H9 (cell line): ENCODE measurements at regions not wholly inside any gene's neighbourhood (a gene's known extent, or its start where the extent isn't known, plus 50 kb on each side); places are given as distances from the start of the nearest gene placed in this dataset.

Experiments used
- DNase-seq: peaks from one replicate; pipeline ENCODE4 v3.0.0-alpha.2; 2017
- H2AFZ ChIP-seq: one replicate; pipeline ENCODE4 v1.6.1; 2013; ENCODE audit warnings: mild to moderate bottlenecking, low read length, control low read depth, moderate library complexity
- H2AK5ac ChIP-seq: 2 replicates; pipeline ENCODE4 v1.6.1; 2013; ENCODE audit warnings: low read length, control low read depth, mixed read lengths; ENCODE audit not compliant: insufficient read length
- H2BK120ac ChIP-seq: one replicate; pipeline ENCODE4 v1.6.1; 2013; ENCODE audit warnings: low read depth, mild to moderate bottlenecking, low read length, control low read depth, inconsistent platforms; ENCODE audit not compliant: poor library complexity, severe bottlenecking
- H2BK12ac ChIP-seq: 2 replicates; pipeline ENCODE4 v1.6.1; 2013; ENCODE audit warnings: low read length, control low read depth, mixed read lengths, low read depth; ENCODE audit not compliant: insufficient read length
- H2BK15ac ChIP-seq: 2 replicates; pipeline ENCODE4 v1.6.1; 2013; ENCODE audit warnings: low read depth, low read length, control low read depth
- H2BK20ac ChIP-seq: one replicate; pipeline ENCODE4 v1.6.1; 2013; ENCODE audit warnings: low read depth, mild to moderate bottlenecking, low read length, control low read depth, inconsistent platforms; ENCODE audit not compliant: poor library complexity, severe bottlenecking
- H2BK5ac ChIP-seq: 2 replicates; pipeline ENCODE4 v1.6.1; 2013; ENCODE audit warnings: low read length, control low read depth, mixed read lengths; ENCODE audit not compliant: insufficient read length
- H3K14ac ChIP-seq: 2 replicates; pipeline ENCODE4 v1.6.1; 2013; ENCODE audit warnings: low read length, control low read depth; ENCODE audit not compliant: insufficient read depth
- H3K18ac ChIP-seq: 2 replicates; pipeline ENCODE4 v1.6.1; 2013; ENCODE audit warnings: low read depth, mild to moderate bottlenecking, mixed read lengths, low read length, control low read depth; ENCODE audit not compliant: insufficient read length
- H3K23ac ChIP-seq: 2 replicates; pipeline ENCODE4 v1.6.1; 2013; ENCODE audit warnings: low read length, control low read depth, mixed read lengths, low read depth; ENCODE audit not compliant: insufficient read length
- H3K23me2 ChIP-seq: 2 replicates; pipeline ENCODE4 v1.6.1; 2013; ENCODE audit warnings: low read depth, mild to moderate bottlenecking, mixed read lengths, low read length, control low read depth; ENCODE audit not compliant: insufficient read length, poor library complexity, severe bottlenecking
- H3K27ac ChIP-seq: 2 replicates; pipeline ENCODE4 v1.5.1; 2013; ENCODE audit warnings: low read length, control low read depth, mixed read lengths, low read depth; ENCODE audit not compliant: insufficient read length
- H3K27me3 ChIP-seq: 2 replicates; pipeline ENCODE4 v1.6.1; 2013; ENCODE audit warnings: low read length, control low read depth, inconsistent platforms; ENCODE audit not compliant: insufficient read depth
- H3K4ac ChIP-seq: 2 replicates; pipeline ENCODE4 v1.6.1; 2013; ENCODE audit warnings: low read depth, mild to moderate bottlenecking, control low read depth, inconsistent platforms, low read length, moderate library complexity
- H3K4me1 ChIP-seq: 2 replicates; pipeline ENCODE4 v1.6.1; 2013; ENCODE audit warnings: low read length, control low read depth, inconsistent platforms; ENCODE audit not compliant: insufficient read depth
- H3K4me2 ChIP-seq: 2 replicates; pipeline ENCODE4 v1.6.1; 2013; ENCODE audit warnings: low read length, control low read depth, mixed read lengths; ENCODE audit not compliant: insufficient read length, insufficient read depth
- H3K56ac ChIP-seq: 2 replicates; pipeline ENCODE4 v1.6.1; 2013; ENCODE audit warnings: low read depth, mild to moderate bottlenecking, mixed read lengths, low read length, control low read depth; ENCODE audit not compliant: insufficient read length
- H3K79me1 ChIP-seq: 2 replicates; pipeline ENCODE4 v1.6.1; 2013; ENCODE audit warnings: low read depth, mild to moderate bottlenecking, moderate library complexity, low read length, control low read depth, inconsistent platforms; ENCODE audit not compliant: insufficient read depth, poor library complexity, severe bottlenecking
- H3K79me2 ChIP-seq: 2 replicates; pipeline ENCODE4 v1.6.1; 2013; ENCODE audit warnings: low read length, control low read depth, inconsistent platforms; ENCODE audit not compliant: insufficient read depth
- H3K9ac ChIP-seq: 2 replicates; pipeline ENCODE4 v1.6.1; 2013; ENCODE audit warnings: low read length, control low read depth, mixed read lengths; ENCODE audit not compliant: insufficient read length; ENCODE audit errors: extremely low read depth
- H3K9me3 ChIP-seq: one replicate; pipeline ENCODE4 v1.6.1; 2013; ENCODE audit warnings: low read depth, low read length, inconsistent platforms; ENCODE audit not compliant: control insufficient read depth
- H3T11ph ChIP-seq: one replicate; pipeline ENCODE4 v1.6.1; 2013; ENCODE audit warnings: mild to moderate bottlenecking, low read length, control low read depth, inconsistent platforms
- H4K20me1 ChIP-seq: one replicate; pipeline ENCODE4 v1.6.1; 2013; ENCODE audit not compliant: control insufficient read depth, insufficient read length, insufficient read depth
- H4K5ac ChIP-seq: 2 replicates; pipeline ENCODE4 v1.6.1; 2013; ENCODE audit warnings: low read depth, mild to moderate bottlenecking, mixed read lengths, low read length, control low read depth; ENCODE audit not compliant: insufficient read length
- H4K8ac ChIP-seq: replicated peaks from 2 replicates; pipeline ENCODE4 v1.6.1; 2013; ENCODE audit warnings: low read length, control low read depth, mixed read lengths, low read depth; ENCODE audit not compliant: insufficient read length
- H4K91ac ChIP-seq: 2 replicates; pipeline ENCODE4 v1.6.1; 2013; ENCODE audit warnings: low read depth, mild to moderate bottlenecking, moderate library complexity, mixed read lengths, low read length, control low read depth; ENCODE audit not compliant: insufficient read length
- H3K27ac Mint-ChIP-seq, 3 experiments: 2 replicates in 2 of 3; 3 replicates in 1 of 3; pipeline ENCODE4 v1.8.0; 2020 to 2021; ENCODE audit warnings: mixed read lengths in 3 of 3, mild to moderate bottlenecking in 1 of 3, moderate library complexity in 1 of 3
- H3K27me3 Mint-ChIP-seq: 2 replicates; pipeline ENCODE4 v1.8.0; 2021; ENCODE audit warnings: low read depth, mild to moderate bottlenecking, moderate library complexity, mixed read lengths
- H3K36me3 Mint-ChIP-seq, 3 experiments: 2 replicates in 2 of 3; 3 replicates in 1 of 3; pipeline ENCODE4 v1.8.0; 2020 to 2021; ENCODE audit warnings: low read depth in 3 of 3, mixed read lengths in 3 of 3; ENCODE audit not compliant: insufficient read depth in 1 of 3
- H3K4me1 Mint-ChIP-seq, 2 experiments: 2 replicates each; pipeline ENCODE4 v1.8.0; 2020; ENCODE audit warnings: mixed read lengths in 2 of 2
- H3K4me3 Mint-ChIP-seq, 2 experiments: 2 replicates in 1 of 2; 3 replicates in 1 of 2; pipeline ENCODE4 v1.8.0; 2020 to 2021; ENCODE audit warnings: mild to moderate bottlenecking in 2 of 2, mixed read lengths in 2 of 2, moderate library complexity in 1 of 2
- H3K9me3 Mint-ChIP-seq, 2 experiments: 2 replicates in 1 of 2; 3 replicates in 1 of 2; pipeline ENCODE4 v1.8.0; 2020; ENCODE audit warnings: mild to moderate bottlenecking in 2 of 2, mixed read lengths in 2 of 2, moderate library complexity in 1 of 2
- WGBS: extraction: QIAGEN DNeasy Blood & Tissue Kit; methylation state at CpG from one replicate; pipeline ENCODE4 v1.1.7; 2013; ENCODE audit warnings: missing lambda C conversion rate, low lambda C conversion rate, mixed read lengths; ENCODE audit not compliant: insufficient read length; ENCODE audit errors: extremely low coverage; 5-methylcytosine and 5-hydroxymethylcytosine counted together
- TF ChIP-seq, protein P1 (sequence below): fragments of 200-600 bp; sonication (generic); conservative IDR thresholded peaks from 3 replicates; pipeline ENCODE4 v1.8.0; 2021; ENCODE audit warnings: antibody characterized with exemption, mild to moderate bottlenecking

- H3T11ph ChIP-seq = no peak overlapping the region
- no peaks in the 10 kb centered on the region for H3K23me2 ChIP-seq
- H2BK15ac ChIP-seq = no peak overlapping the region
- Mint-ChIP-seq H3K27me3 (peaks cover 2% of the 10 kb centered on the region; the same call in 1 of the 2 replicates), H3K27ac (no peak overlapping the region), H3K4me1 (no peaks in the 10 kb centered on the region), H3K4me3 (no peak overlapping the region), H3K36me3 (no peaks in the 10 kb centered on the region), H3K9me3 (no peaks in the 10 kb centered on the region)
- H3K79me2 ChIP-seq = no peaks in the 10 kb centered on the region
- H3K56ac ChIP-seq = no peak overlapping the region
- H3K4ac ChIP-seq = no peak overlapping the region
- no peak overlapping the region for H3K14ac ChIP-seq
- H4K91ac ChIP-seq = no peak overlapping the region
- H3K4me2 ChIP-seq = no peak overlapping the region
- H2BK5ac ChIP-seq = no peak overlapping the region
- no peaks in the 10 kb centered on the region; the same call in 1 of the 2 replicates for H3K4me1 ChIP-seq
- no peak overlapping the region for H3K9ac ChIP-seq
- H3K18ac ChIP-seq = no peak overlapping the region
- no peaks in the 10 kb centered on the region for H4K20me1 ChIP-seq
- no peak overlapping the region for H2AK5ac ChIP-seq
- no peak overlapping the region for H4K8ac ChIP-seq
- H3K79me1 ChIP-seq = no peaks in the 10 kb centered on the region
- H3K9me3 ChIP-seq = no peaks in the 10 kb centered on the region
- H4K5ac ChIP-seq = no peak overlapping the region
- H3K27ac ChIP-seq = no peak overlapping the region
- H3K27me3 ChIP-seq = no peaks in the 10 kb centered on the region
- H2BK120ac ChIP-seq = no peak overlapping the region
- TF ChIP-seq, protein P1, sequence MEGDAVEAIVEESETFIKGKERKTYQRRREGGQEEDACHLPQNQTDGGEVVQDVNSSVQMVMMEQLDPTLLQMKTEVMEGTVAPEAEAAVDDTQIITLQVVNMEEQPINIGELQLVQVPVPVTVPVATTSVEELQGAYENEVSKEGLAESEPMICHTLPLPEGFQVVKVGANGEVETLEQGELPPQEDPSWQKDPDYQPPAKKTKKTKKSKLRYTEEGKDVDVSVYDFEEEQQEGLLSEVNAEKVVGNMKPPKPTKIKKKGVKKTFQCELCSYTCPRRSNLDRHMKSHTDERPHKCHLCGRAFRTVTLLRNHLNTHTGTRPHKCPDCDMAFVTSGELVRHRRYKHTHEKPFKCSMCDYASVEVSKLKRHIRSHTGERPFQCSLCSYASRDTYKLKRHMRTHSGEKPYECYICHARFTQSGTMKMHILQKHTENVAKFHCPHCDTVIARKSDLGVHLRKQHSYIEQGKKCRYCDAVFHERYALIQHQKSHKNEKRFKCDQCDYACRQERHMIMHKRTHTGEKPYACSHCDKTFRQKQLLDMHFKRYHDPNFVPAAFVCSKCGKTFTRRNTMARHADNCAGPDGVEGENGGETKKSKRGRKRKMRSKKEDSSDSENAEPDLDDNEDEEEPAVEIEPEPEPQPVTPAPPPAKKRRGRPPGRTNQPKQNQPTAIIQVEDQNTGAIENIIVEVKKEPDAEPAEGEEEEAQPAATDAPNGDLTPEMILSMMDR = no peak
- no peak overlapping the region for H2BK12ac ChIP-seq
- H2BK20ac ChIP-seq = no peak overlapping the region
- DNase-seq = no peak
- WGBS = no CpG with 5 or more reads among the region's 5 CpGs
- no peak overlapping the region for H3K23ac ChIP-seq
- no peak overlapping the region for H2AFZ ChIP-seq
Observed at GRCh38 chr4:71247706-71248105, 91.1 kb upstream of the SLC4A4 start.
